Astrocyte of the cerebellum (primary cell): ENCODE measurements at regions not wholly inside any gene's neighbourhood (a gene's known extent, or its start where the extent isn't known, plus 50 kb on each side); places are given as distances from the start of the nearest gene placed in this dataset.
A peak's percentile ranks its signal among the peaks of the same experiment; 100 is the strongest.
"Not testable (repeated sequence)": the region's sequence is repeated elsewhere in the genome, so short reads cannot be mapped to it uniquely, and the experiment has no call there.

ENCODE experiments used
- DNase-seq: peaks from one replicate; pipeline ENCODE4 v3.0.0-alpha.2; 2011; ENCODE audit warnings: low read depth
- H3K4me3 ChIP-seq: 2 replicates; pipeline ENCODE4 v1.5.1; 2011; ENCODE audit warnings: mild to moderate bottlenecking, low read depth, low read length, moderate library complexity
- in situ Hi-C: cut with HindIII; loops from 2 replicates; pipeline ENCODE4 v1.10.0; 2017; ENCODE audit warnings: low sequenced_read_pairs
- TF ChIP-seq, protein P1 (sequence below): IDR thresholded peaks from 2 replicates; pipeline ENCODE4 v1.5.1; 2012; ENCODE audit warnings: low read length, low read depth, moderate library complexity, mild to moderate bottlenecking; ENCODE audit errors: missing control alignments

DNA sequence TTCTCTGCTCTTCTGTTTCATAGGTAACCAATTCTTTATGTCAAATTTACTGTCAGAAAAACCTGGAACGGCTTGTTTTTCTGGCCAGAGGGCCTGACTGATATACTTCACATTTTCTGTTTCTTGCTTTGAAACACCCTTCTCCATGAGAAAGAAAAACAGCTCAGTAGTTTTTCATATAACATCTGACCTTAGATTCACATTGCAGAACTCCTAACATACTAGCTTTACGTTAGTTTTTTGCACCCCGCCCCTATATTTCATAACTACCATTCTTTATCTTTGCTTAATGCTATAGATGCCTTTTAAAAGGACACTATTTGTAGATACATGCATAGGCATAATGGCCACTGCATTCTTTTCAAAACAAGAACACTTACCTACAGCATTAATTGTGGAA is 83.9 kb upstream of the TSC22D2 start:
- H3K4me3 ChIP-seq, result no peak overlapping the region
- TF ChIP-seq, protein P1, sequence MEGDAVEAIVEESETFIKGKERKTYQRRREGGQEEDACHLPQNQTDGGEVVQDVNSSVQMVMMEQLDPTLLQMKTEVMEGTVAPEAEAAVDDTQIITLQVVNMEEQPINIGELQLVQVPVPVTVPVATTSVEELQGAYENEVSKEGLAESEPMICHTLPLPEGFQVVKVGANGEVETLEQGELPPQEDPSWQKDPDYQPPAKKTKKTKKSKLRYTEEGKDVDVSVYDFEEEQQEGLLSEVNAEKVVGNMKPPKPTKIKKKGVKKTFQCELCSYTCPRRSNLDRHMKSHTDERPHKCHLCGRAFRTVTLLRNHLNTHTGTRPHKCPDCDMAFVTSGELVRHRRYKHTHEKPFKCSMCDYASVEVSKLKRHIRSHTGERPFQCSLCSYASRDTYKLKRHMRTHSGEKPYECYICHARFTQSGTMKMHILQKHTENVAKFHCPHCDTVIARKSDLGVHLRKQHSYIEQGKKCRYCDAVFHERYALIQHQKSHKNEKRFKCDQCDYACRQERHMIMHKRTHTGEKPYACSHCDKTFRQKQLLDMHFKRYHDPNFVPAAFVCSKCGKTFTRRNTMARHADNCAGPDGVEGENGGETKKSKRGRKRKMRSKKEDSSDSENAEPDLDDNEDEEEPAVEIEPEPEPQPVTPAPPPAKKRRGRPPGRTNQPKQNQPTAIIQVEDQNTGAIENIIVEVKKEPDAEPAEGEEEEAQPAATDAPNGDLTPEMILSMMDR, result no peak
- in situ Hi-C loops, result no loop called here
- no peak for DNase-seq

DNA sequence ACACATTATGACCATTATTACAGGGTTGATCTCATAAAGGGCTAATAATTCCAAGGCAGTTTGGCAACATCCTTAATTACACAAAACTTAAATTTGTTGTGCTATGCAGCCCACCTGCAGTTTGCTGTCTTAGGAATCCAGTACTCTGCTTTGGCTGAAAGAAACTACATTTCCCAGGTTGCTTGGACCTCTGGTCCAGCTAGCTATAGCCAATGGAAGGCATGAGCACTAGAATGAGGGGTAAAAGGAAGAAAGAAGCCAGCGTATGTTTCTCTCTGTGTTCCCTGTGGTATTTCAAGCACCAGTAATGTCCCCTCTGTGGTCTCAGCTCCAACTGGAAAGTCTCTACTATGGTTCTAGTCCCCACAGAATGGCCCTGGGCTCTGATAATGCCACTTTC is 84.3 kb upstream of the TSC22D2 start:
- TF ChIP-seq, protein P1, result no peak
- no peak for DNase-seq
- in situ Hi-C loops, result no loop called here

DNA sequence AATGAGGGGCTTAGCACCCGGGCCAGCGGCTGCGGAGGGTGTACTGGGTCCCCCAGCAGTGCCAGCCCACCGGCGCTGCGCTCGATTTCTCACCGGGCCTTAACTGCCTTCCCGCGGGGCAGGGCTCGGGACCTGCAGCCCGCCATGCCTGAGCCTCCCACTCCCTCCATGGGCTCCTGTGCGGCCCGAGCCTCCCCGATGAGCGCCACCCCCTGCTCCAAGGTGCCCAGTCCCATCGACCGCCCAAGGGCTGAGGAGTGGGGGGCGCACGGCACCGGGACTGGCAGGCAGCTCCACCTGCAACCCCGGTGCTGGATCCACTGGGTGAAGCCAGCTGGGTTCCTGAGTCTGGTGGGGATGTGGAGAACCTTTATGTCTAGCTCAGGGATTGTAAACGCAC is 85.0 kb upstream of the TSC22D2 start:
- in situ Hi-C loops, H3K4me3 ChIP-seq, DNase-seq: not testable (repeated sequence)

More for the DNA sequence above, 84.3 kb upstream of the TSC22D2 start:
- no peak overlapping the region for H3K4me3 ChIP-seq

DNA sequence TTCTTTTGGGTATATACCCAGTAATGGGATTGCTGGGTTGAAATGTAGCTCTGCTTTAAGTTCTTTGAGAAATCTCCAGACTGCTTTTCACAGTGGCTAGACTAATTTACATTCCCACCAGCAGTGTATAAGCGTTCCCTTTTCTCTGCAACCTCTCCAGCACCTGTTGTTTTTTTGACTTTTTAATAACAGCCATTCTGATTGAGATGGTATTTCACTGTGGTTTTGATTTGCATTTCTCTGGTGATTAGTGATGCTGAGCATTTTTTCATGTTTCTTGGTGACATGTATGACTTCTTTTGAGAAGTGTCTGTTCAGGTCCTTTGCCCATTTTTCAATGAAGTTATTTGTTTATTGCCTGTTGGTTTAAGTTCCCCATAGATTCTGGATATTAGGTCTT is 87.1 kb upstream of the TSC22D2 start:
- DNase-seq, H3K4me3 ChIP-seq, in situ Hi-C loops: not testable (repeated sequence)

DNA sequence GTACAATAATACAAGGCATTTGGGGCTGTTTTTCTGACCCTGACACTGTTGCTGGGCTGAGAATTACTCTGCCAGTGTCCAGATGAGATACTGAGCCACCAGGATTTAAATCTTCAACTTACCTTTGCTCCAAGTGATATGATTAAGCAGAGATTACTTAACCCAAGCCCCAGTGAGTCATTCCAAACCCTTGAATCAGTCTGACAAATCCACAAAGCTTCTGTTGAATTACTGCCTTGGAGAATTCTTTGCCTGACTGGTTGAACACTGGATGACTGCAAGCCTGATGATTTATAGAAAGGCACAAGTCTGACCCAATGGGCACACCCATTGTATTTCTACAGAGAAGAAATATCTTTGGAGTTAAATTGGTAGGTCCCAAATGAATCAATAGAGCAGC is 88.2 kb upstream of the TSC22D2 start:
- peak; percentile 83 for DNase-seq
- in situ Hi-C loops, result no loop called here
- TF ChIP-seq, protein P1, result no peak
- H3K4me3 ChIP-seq, result no peak overlapping the region

DNA sequence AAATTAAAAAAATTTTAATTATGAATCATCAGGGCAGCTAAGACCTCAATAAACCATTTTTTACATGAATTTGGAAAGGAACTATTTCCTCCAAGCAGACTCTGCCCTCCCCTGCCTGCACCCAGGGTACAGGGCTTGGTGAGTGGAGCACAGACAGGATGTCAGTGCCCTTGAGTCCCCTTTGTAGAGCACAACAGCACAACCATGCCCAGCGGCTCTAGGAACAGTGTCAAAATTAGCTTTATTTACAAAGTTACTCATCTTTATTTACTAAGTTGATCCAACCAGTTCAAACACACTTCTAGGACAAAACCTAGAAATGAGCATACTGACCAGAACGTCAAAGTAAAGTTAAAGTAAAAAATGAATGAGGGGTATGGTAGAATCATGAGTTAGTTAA is 90.6 kb upstream of the TSC22D2 start:
- TF ChIP-seq, protein P1, result no peak
- no peak for DNase-seq
- H3K4me3 ChIP-seq, result no peak overlapping the region
- in situ Hi-C loops, result no loop called here

DNA sequence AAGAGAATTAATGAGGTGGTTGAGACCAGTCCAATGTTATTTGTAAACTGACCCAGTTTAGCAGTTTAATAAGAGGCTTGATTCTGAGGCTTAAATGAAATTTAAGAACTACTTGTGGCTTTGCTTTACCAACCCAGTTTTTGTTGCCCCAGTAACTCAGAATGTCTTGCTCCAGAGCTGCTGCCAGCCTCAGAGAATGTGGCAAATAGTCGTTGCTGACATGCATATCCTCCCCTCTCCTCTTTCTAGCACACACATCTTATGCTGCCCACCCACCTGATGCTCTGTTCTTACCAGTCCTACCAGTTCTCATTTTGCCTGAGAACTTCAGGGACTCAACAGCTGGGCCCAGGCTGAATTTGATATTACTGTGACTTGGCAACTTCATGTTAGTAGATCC is 92.4 kb upstream of the TSC22D2 start:
- TF ChIP-seq, protein P1, result no peak
- in situ Hi-C loops, result no loop called here
- no peak overlapping the region for H3K4me3 ChIP-seq
- DNase-seq, result no peak
